ENCODE measurements at regions not wholly inside any gene's neighbourhood (a gene's known extent, or its start where the extent isn't known, plus 50 kb on each side); places are given as distances from the start of the nearest gene placed in this dataset.

DNA sequence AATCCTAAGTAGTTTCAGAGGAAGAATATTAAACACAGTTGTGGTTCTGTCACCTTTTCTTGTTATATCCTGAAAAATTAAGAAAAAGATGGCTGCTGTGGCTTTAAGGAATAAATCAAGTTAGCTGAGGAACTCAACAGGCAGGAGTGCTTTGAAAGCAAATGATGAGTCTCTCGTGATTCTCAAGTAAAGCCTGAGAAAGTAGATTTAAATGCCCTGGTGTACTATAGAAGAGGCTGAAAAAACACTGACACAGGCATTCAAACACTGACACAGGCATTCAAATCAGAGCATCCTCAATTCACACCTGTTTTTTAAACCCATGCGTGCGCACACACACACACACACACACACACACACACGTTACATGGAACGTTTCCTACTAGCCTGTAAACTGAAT, 218.6 kb downstream of the OGFRL1 start:
- TF ChIP-seq POLR2A (IDR thresholded peaks at IDR 0.05) (no peak), POLR2AphosphoS5 (IDR thresholded peaks at IDR 0.05; ENCODE audit: insufficient read depth in 1 of 2, low read depth in 1 of 2) (no peak)
